ENCODE measurements at regions not wholly inside any gene's neighbourhood (a gene's known extent, or its start where the extent isn't known, plus 50 kb on each side); places are given as distances from the start of the nearest gene placed in this dataset.
"Not testable (repeated sequence)": the region's sequence is repeated elsewhere in the genome, so short reads cannot be mapped to it uniquely, and the experiment has no call there.

GRCh38 chr9:78668148-78668832 is 371.4 kb downstream of the PSAT1 start:
- no peak for DNase-seq (ENCODE audit: low read depth, low spot score)

GRCh38 chr9:78669591-78669990 is 372.7 kb downstream of the PSAT1 start:
- no peak for DNase-seq (ENCODE audit: low read depth, low spot score)

- no peak for DNase-seq (ENCODE audit: low read depth, low spot score)
These were observed 374.9 kb downstream of the PSAT1 start for GRCh38 chr9:78671785-78672184.

- DNase-seq (ENCODE audit: low read depth, low spot score), result no peak
These were observed 377.9 kb downstream of the PSAT1 start for GRCh38 chr9:78674874-78675273.

- no peak for DNase-seq (ENCODE audit: low read depth, low spot score)
These were observed 379.1 kb downstream of the PSAT1 start for GRCh38 chr9:78676009-78676408.

GRCh38 chr9:78676623-78677022 is 379.7 kb downstream of the PSAT1 start:
- no peak for DNase-seq (ENCODE audit: low read depth, low spot score)

- no peak for DNase-seq (ENCODE audit: low read depth, low spot score)
These were observed 380.4 kb downstream of the PSAT1 start for GRCh38 chr9:78677326-78677725.

- DNase-seq (ENCODE audit: low read depth, low spot score), result no peak
These were observed 382.0 kb downstream of the PSAT1 start for GRCh38 chr9:78678877-78679276.

GRCh38 chr9:78680196-78680595 is 383.3 kb downstream of the PSAT1 start:
- DNase-seq (ENCODE audit: low read depth, low spot score), result no peak

GRCh38 chr9:78682216-78682615 is 385.3 kb downstream of the PSAT1 start:
- DNase-seq (ENCODE audit: low read depth, low spot score), result no peak

GRCh38 chr9:78685471-78685870 is 388.5 kb downstream of the PSAT1 start:
- no peak for DNase-seq (ENCODE audit: low read depth, low spot score)

GRCh38 chr9:78688796-78689195 is 391.9 kb downstream of the PSAT1 start:
- no peak for DNase-seq (ENCODE audit: low read depth, low spot score)

- no peak for DNase-seq (ENCODE audit: low read depth, low spot score)
These were observed 394.6 kb downstream of the PSAT1 start for GRCh38 chr9:78691542-78691941.

- DNase-seq (ENCODE audit: low read depth, low spot score), result no peak
These were observed 395.9 kb downstream of the PSAT1 start for GRCh38 chr9:78692871-78693270.

GRCh38 chr9:78694974-78695373 is 398.0 kb downstream of the PSAT1 start:
- no peak for DNase-seq (ENCODE audit: low read depth, low spot score)

GRCh38 chr9:78695519-78695918 is 398.6 kb downstream of the PSAT1 start:
- no peak for DNase-seq (ENCODE audit: low read depth, low spot score)

- DNase-seq (ENCODE audit: low read depth, low spot score), result no peak
These were observed 400.7 kb downstream of the PSAT1 start for GRCh38 chr9:78697618-78698017.

GRCh38 chr9:78698371-78698770 is 401.4 kb downstream of the PSAT1 start:
- no peak for DNase-seq (ENCODE audit: low read depth, low spot score)

GRCh38 chr9:78699217-78699616 is 402.3 kb downstream of the PSAT1 start:
- not testable (repeated sequence) for DNase-seq (ENCODE audit: low read depth, low spot score)

- not testable (repeated sequence) for DNase-seq (ENCODE audit: low read depth, low spot score)
These were observed 407.2 kb downstream of the PSAT1 start for GRCh38 chr9:78704153-78704552.

GRCh38 chr9:78707080-78707479 is 410.2 kb downstream of the PSAT1 start:
- no peak for DNase-seq (ENCODE audit: low read depth, low spot score)

- DNase-seq (ENCODE audit: low read depth, low spot score), result no peak
These were observed 410.6 kb downstream of the PSAT1 start for GRCh38 chr9:78707481-78707991.

GRCh38 chr9:78712903-78713613 is 416.1 kb downstream of the PSAT1 start:
- no peak for DNase-seq (ENCODE audit: low read depth, low spot score)

Data from activated naive CD8-positive, alpha-beta T cell treated with anti-CD3 and anti-CD28 coated beads, Interleukin-2, amount 50 U/mL, for 16 hours (primary cell).